Dedifferentiated amniotic fluid mesenchymal stem cell (primary cell): ENCODE measurements at regions not wholly inside any gene's neighbourhood (a gene's known extent, or its start where the extent isn't known, plus 50 kb on each side); places are given as distances from the start of the nearest gene placed in this dataset.
A peak's percentile ranks its signal among the peaks of the same experiment; 100 is the strongest.

Experiments
- DNase-seq: peaks from one replicate; pipeline ENCODE4 v3.0.0-alpha.2; 2016; ENCODE audit errors: extremely low spot score

DNA sequence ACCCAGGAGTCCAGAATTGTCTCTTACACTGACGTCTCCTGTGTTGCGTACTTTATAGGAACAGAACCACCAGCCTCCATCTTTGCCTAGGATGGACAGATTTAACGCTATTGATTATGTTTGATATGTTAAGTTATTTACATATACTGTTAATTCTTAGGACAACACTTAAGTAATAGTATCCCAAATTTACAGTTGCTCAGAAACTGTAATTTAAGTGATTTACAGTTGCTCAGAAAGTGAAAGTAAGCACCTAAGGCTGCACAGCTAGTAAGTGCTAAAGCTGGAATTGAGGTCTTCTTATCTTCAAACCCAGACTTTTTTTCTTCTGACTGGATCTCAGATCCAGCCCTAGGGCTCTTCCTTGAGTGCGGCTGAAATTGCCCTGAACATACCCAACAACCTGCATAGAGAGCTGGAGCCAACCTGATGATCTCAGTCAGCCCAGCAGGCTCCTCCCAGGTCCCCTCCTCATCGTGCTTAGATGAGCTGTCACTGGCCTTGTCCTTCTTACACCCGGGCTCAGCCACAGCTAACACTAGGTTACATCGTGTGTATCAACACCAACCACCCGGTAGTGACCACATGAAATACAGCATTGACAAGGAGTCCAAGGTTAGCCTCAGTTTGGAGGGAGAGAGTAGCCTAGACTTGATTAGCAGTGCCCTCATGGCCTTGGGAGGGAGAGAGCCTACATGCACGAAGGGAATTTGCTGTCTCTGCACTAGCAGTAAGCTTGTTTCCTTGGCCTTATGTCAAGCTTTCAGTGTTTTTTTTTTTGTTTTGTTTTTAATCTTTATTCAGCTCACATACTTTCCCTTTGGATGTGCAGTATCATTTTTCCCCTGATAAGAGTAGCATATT lies 111.1 kb upstream of the ARHGAP5 start:
- DNase-seq = no peak

DNA sequence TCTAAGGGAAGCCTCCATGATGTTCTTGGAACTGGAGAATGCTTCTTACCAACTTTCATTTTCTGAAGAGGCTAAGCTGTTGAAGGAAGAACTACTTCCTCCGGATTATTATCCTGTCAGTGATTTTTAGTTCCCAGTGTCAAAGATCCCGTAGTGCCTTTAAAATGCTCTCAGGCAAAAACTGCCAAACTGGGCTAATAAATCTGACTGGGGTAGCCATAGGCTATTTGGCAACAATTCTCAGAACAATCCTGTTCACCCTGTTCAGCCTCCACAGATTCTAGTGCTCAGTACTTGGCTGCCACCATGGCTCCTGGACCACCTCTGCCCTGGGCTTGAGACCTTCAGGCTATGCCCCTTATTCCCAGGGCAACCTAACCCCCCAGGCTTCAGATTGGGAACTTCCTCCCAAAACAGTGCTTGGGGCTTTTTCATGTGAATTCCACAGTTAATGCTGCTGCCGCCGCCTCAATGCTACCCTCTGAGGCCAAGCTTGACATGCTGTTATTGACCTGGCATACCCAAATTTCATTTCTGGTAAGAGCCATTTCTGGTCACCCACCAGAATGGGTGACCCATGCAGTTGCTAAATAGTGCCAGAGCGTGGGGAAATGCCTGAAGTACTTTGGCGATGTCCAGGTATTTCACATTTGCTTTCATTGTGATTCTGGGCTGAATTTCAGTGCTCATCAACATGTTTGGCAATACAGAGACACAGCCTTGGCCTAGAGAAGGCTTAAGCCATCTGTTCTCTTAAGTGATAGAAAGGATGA lies 110.0 kb upstream of the ARHGAP5 start:
- DNase-seq = no peak

GRCh38 chr14:31967669-31967975 lies 109.5 kb upstream of the ARHGAP5 start:
- DNase-seq = no peak

DNA sequence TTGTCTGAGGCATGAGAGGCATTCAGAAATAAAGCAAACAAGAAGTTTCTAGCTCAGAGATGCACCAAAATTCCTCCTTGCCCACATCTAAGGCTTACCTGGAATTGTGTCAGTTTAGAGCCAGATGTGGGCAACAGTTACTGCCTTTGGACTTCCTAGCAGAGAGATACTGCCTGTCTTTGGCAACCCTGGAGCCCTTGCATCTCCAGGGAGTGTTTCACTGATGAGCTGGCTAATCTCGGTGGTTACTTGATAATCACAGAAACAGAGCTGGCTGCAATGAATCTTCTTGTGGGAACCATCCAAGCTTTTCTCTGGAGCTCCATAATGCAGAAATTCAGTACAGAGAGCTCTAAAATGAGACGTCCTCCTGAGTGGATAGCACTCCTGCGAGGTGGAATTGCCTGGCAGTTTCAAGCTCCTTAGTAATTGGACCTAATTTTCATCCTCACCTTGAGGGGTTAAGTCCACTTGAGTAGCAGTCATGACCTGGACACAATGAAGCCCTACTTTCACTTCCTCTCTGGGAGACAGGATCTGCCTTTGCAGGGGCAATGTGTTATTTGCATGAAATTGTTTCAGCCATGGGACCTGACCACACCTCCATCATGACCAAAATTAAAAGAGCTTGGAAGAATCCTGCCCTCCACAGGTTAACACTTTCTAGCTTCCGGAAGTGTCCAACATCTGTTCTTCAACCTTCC lies 108.8 kb upstream of the ARHGAP5 start:
- peak; percentile 18 for DNase-seq

GRCh38 chr14:31968956-31969698 lies 108.0 kb upstream of the ARHGAP5 start:
- DNase-seq = no peak

DNA sequence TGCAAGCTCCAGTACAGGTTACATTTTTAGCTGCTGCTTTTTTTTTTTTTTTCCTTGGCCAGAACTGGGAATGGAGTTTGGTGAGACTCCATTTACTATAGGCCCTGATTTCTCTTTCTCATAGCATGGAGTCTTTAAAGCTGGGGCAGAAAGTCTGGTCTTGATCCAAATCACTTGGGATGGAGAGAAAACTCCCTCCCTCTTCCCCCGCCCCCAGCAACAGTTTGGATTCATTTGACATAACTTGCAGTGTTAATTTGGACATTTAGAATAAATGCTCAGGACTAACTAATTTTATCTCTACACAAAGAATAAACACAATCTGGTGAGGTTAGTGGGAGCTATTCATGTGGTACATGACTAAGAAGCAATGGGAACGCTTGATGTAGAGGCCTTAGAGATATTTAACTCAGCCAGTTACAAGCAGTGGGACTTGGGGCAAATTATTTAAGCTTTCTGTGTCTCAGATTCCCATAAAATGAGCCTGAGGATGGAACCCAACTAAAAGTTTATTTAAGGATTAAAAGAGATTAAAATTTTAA lies 107.3 kb upstream of the ARHGAP5 start:
- DNase-seq = no peak

DNA sequence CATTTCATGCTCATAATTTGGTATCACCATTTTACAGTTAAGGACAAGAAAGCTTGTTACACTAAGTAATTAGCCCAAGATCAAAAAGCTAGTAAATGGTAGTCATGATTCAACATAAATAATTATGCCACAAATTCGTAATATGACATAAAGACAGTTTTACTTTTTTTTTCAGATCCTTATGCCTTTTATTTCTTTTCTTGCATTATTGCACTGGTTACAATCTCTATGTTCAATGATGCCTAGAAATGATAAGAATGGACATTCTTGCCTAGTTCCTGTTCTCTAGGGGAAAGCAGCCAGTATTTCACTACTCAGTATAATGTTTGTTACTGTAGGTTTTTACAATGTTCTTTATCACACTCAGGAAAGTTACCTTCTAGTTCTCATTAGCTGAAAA lies 106.4 kb upstream of the ARHGAP5 start:
- DNase-seq = no peak

DNA sequence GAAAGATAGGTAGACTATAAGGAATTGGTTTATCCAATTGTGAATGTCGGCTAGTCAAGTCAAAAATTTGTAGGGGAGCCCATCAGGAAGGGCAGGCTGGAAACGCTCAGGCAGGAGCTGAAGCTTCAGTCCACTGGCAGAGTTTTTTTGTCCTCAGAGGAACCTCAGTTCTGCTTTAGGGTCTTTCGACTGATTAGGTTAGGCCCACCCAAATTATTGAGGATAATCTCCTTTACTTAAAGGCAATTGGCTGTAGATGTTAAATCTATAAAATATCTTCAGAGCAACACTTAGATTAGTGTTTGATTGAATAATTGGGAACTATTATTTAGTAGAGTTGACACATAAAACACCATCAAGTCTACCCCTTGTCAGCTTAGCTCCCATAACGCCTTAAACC lies 105.5 kb upstream of the ARHGAP5 start:
- DNase-seq = no peak

DNA sequence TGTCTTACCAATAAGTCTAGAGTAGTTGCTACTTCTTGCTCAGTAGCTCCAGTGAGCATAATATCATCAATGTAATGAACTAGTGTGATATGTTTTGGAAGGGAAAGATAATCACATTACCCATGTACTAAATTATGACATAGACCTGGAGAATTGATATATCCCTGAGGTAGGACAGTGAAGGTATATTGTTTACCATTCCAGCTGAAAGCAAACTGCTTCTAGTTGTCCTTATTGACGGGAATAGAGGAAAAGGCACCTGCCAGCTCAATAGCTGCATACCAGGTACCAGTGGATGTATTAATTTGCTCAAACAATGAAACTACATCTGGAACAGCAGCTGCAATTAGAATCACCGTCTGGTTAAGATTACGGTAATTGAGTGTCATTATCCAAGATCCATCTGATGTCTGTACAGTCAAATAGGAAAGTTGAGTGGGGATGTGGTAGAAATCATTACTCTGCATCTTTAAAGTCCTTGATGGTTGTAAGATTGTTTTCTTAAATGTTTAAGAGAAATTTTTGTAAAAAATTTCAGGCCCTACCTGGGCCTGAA lies 100.0 kb upstream of the ARHGAP5 start:
- no peak for DNase-seq

DNA sequence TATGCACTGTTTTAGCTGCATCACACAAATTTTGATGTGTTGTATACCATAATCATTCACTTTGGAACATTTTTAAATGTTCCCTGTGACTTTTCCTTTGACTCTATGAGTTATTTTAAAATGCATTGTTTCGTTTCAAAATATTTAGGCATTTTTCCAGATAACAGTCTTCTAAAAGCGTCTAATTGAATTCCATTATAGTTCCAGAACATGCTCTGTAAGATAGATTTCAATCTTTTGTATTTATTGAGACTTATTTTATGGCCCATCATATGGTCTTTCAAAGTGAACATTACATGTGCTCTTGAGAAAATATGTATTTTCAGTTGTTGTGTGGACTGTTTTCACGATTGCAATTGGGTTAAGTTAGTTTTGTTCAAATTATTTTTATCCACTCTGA lies 98.7 kb upstream of the ARHGAP5 start:
- no peak for DNase-seq

DNA sequence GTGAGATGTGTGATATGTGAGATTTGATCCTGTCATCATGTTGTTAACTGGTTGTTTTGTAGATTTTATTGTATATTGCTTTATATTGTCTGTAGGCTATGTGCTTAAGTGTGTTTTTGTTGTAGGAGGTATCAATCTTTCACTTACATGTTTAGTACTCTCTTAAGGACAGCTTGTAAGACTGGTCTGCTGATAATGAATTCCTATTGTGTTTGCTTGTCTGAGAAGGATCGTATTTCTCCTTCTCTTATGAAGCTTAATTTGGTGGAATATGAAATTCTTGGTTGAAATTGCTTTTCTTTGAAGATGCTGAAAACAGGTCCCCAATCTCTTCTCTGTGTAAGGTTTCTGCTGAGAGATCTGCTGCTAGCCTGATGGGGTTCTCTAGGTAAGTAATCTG lies 94.5 kb upstream of the ARHGAP5 start:
- no peak for DNase-seq

DNA sequence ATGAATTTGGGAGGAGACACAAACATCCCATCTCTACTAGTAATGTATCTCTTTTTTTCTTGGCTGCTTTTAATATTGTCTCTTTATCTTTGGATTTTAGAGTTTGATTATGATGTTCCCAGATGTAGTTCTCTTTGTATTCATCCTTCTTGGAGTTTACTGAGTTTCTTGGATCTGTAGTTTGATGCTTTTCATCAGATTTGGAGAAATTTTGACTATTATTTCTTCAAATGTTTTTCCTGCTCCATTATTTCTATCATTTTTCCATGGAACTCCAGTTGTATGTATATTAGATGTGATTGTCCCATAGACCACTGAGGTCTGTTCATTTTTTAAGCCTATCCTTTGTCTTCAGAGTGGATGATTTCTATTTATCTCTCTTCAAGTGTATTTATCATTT lies 90.7 kb upstream of the ARHGAP5 start:
- DNase-seq = no peak

DNA sequence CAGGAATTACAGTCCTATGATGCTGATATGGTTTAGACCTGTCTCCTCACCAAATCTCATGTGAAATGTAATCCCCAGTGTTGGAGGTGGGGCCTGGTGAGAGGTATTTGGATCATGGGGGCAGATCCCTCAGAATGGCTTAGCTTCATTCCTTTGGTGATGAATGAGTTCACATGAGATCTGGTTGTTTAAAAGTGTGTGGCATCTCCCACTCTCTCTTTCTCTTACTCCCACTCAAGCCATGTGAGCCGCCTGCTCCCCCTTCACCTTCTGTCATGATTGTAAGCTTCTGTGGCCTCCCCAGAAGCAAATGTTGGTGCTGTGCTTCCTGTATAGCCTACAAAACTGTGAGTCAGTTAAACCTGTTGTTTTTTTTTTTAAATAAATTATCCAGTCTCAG lies 89.4 kb upstream of the ARHGAP5 start:
- no peak for DNase-seq

DNA sequence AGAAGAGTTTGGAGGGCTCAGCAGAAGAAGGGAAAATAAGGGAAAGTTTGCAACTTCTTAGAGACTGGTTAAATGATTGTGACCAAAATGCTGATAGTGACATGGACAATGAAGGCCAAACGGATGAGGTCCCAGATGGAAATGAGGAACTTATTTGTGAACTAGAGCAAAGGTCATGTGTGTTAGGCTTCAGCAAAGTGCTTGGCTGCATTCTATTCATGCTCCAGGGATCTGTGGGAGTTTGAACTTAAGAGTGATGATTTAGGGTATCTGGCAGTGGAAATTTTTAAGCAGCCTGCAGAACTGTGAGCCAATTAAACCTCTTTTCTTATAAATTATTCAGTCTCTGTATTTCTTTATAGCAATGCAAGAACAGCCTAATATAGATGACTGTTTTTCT lies 88.9 kb upstream of the ARHGAP5 start:
- no peak for DNase-seq

GRCh38 chr14:31990183-31990857 lies 86.8 kb upstream of the ARHGAP5 start:
- DNase-seq = no peak

DNA sequence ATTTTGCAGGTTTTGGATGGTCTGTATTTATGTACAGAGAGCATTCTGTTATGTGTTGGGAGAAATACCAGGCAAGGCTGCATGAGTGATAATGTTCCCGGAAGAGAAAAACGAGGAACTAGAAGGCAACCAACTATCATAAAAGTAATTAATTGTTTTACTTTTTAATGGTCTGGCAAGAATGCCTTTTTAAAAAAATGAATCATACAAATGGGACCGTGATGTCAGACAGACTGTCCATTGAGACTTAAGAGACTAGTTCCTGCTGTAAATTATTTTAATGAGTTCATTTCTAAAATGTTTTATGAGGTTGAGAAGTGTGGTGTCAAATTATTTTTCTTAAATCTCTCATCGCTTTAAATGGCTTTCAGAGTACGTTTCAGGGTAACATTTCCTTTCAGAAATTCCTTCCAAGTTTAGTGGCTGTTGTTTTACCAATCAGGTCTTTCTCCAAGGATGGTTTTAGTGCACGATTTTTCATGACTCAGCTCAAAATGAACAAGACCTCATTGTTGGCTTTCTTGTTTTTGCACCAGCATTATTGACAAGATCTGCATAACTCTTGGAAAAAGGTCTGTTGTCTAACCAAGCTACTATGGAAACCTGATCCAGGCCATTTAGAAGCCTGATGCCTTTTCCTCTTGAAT lies 86.1 kb upstream of the ARHGAP5 start:
- no peak for DNase-seq

- no peak for DNase-seq
These were observed 85.1 kb upstream of the ARHGAP5 start for GRCh38 chr14:31992011-31992447.

DNA sequence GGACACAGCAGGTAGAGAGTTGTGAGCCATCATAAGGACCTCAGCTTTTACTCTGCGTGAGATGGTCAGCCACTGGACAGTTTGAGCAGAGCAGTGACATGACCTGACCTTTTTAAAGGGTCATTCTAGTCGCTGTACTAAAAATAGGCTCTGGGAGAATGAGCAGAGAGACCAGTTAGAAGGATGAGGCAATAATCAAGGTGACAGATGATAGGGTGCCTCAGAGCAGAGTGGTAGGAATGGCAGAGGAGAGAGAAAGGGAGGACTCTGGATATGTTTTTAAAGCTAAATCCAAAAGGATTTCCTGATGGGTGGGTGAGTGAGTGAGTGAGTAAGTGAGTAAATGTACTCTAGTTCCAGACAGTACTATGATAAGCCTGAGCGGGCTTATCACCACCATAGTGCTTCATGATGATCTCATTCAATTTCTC lies 83.6 kb upstream of the ARHGAP5 start:
- no peak for DNase-seq

GRCh38 chr14:31994391-31995033 lies 82.6 kb upstream of the ARHGAP5 start:
- no peak for DNase-seq

- no peak for DNase-seq
These were observed 73.5 kb upstream of the ARHGAP5 start for GRCh38 chr14:32003585-32003984.
